ENCODE measurements at regions not wholly inside any gene's neighbourhood (a gene's known extent, or its start where the extent isn't known, plus 50 kb on each side); places are given as distances from the start of the nearest gene placed in this dataset.

DNA sequence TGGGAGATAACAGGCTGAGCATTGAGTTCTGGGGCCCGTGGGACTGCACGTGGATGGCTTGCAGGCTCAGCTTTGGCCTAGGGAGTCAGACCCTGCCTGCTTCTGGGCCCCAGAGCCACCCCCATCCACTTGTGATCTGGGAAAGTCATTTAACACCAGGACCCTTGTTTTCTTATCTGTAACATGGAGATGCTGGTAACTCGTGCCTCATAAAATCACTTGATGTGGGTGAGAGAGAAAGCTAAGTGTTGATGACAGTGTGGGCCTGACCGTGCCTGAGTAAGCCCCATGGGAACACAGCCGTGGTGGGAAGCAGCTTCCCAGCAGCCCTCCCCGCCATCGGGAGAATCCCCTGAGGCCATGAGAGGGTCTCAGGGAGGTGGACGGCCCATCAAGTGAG lies 378.1 kb downstream of the GABRB3 start:
- ChIA-PET POLR2A (ENCODE audit: unreplicated experiment) (no interaction called here), CTCF (no interaction called here)
- BruUV-seq (replicated peaks) = no TSS peak
- no peaks in the 10 kb centered on the region for H3F3A ChIP-seq (ENCODE audit: insufficient read depth, low read depth)
- H3K79me2 ChIP-seq (ENCODE audit: low read depth) = no peaks in the 10 kb centered on the region
- no peak for TF ChIP-seq CTCF (conservative IDR thresholded peaks at IDR 0.05)
- no peak for TF ChIP-seq EZH2 (IDR thresholded peaks at IDR 0.05; ENCODE audit: low read depth)
- intact Hi-C loops (cut with micrococcal nuclease; ENCODE audit: unreplicated experiment) = no loop called here
- no peak overlapping the region for H3K4me3 ChIP-seq
- H3K27ac ChIP-seq = no peak overlapping the region
- H3K27me3 ChIP-seq (ENCODE audit: insufficient read depth, low read depth) = 0 out of 2 replicates have a peak, but pooled peaks cover 3% of the 10 kb centered on the region
- H2AFZ ChIP-seq = no peak overlapping the region
- no peaks in the 10 kb centered on the region; the same call in 1 of the 2 replicates for H3K9me2 ChIP-seq (ENCODE audit: insufficient read depth)
- H3K4me1 ChIP-seq (replicated peaks; ENCODE audit: insufficient read depth) = no peaks in the 10 kb centered on the region
- no peaks in the 10 kb centered on the region for H3K9me3 ChIP-seq (ENCODE audit: insufficient read depth, low read depth)
- no peaks in the 10 kb centered on the region for H3K36me3 ChIP-seq (ENCODE audit: low read depth)
- H4K20me1 ChIP-seq (ENCODE audit: insufficient read depth) = no peaks in the 10 kb centered on the region
- no peak for DNase-seq
- H3K4me2 ChIP-seq = no peak overlapping the region

- Histone ChIP-seq H3K4me2 (no peak overlapping the region), H4K20me1 (ENCODE audit: insufficient read depth) (no peaks in the 10 kb centered on the region), H3K9me2 (ENCODE audit: insufficient read depth) (no peaks in the 10 kb centered on the region; the same call in 1 of the 2 replicates), H3K9me3 (ENCODE audit: insufficient read depth, low read depth) (no peaks in the 10 kb centered on the region), H3K79me2 (ENCODE audit: low read depth) (no peaks in the 10 kb centered on the region), H2AFZ (no peak overlapping the region), H3K36me3 (ENCODE audit: low read depth) (no peaks in the 10 kb centered on the region), H3K27ac (no peak overlapping the region), H3K4me1 (replicated peaks; ENCODE audit: insufficient read depth) (no peaks in the 10 kb centered on the region), H3F3A (ENCODE audit: insufficient read depth, low read depth) (no peaks in the 10 kb centered on the region), H3K27me3 (ENCODE audit: insufficient read depth, low read depth) (0 out of 2 replicates have a peak, but pooled peaks cover 3% of the 10 kb centered on the region), H3K4me3 (no peak overlapping the region)
- BruUV-seq (replicated peaks) = no TSS peak
- ChIA-PET CTCF (no interaction called here), POLR2A (ENCODE audit: unreplicated experiment) (interaction anchor here (0.6 kb wide), 1 partner anchor 102 kb away, joined by 4 read pairs; no protein-coding TSS in a partner anchor)
- TF ChIP-seq CTCF (conservative IDR thresholded peaks at IDR 0.05) (no peak), EZH2 (IDR thresholded peaks at IDR 0.05; ENCODE audit: low read depth) (no peak)
- DNase-seq = no peak
- intact Hi-C loops (cut with micrococcal nuclease; ENCODE audit: unreplicated experiment) = no loop called here
These were observed 379.9 kb downstream of the GABRB3 start for GRCh38 chr15:26392956-26393355.

DNA sequence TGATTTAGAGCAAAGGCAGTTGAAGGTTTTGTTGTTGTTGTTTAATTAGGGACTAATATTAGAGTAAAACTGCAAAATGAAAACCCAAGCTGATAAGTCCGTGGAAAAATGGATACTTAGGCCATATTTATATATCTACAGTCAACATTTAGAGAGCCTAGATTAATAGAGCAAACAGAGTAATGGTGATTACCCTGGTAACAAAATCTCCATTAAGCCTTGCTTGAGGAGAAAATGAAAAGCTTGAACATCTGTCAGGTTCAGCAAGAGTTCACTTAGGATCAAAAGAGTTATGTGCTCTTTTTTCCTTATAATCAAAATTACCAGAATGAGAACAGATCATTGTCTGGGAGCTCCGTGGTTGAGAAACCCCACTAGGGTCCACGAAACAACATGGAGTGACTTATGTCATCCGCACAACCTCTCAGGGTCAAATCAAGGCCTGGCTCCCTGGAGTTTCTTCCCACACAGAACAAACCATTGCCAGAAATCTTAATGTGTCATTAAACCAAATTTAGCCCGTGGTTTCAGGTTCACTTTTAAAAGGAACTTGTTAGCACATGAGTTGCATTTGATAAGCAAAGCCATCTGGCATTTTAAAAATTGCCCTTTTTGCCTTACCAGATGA lies 381.2 kb downstream of the GABRB3 start:
- no peak for DNase-seq
- no peak overlapping the region for H3K27ac ChIP-seq
- H2AFZ ChIP-seq = no peak overlapping the region
- no peaks in the 10 kb centered on the region for H3K4me1 ChIP-seq (replicated peaks; ENCODE audit: insufficient read depth)
- intact Hi-C loops (cut with micrococcal nuclease; ENCODE audit: unreplicated experiment) = no loop called here
- no peaks in the 10 kb centered on the region for H3K36me3 ChIP-seq (ENCODE audit: low read depth)
- BruUV-seq (replicated peaks) = no TSS peak
- TF ChIP-seq CTCF (conservative IDR thresholded peaks at IDR 0.05) = no peak
- TF ChIP-seq EZH2 (IDR thresholded peaks at IDR 0.05; ENCODE audit: low read depth) = no peak
- no peaks in the 10 kb centered on the region for H3K9me3 ChIP-seq (ENCODE audit: insufficient read depth, low read depth)
- H4K20me1 ChIP-seq (ENCODE audit: insufficient read depth) = no peaks in the 10 kb centered on the region
- ChIA-PET CTCF (no interaction called here), POLR2A (ENCODE audit: unreplicated experiment) (no interaction called here)
- no peaks in the 10 kb centered on the region; the same call in 1 of the 2 replicates for H3K9me2 ChIP-seq (ENCODE audit: insufficient read depth)
- no peaks in the 10 kb centered on the region for H3K79me2 ChIP-seq (ENCODE audit: low read depth)
- H3F3A ChIP-seq (ENCODE audit: insufficient read depth, low read depth) = no peaks in the 10 kb centered on the region
- H3K27me3 ChIP-seq (ENCODE audit: insufficient read depth, low read depth) = 0 out of 2 replicates have a peak, but pooled peaks cover 3% of the 10 kb centered on the region
- no peak overlapping the region for H3K4me3 ChIP-seq
- no peak overlapping the region for H3K4me2 ChIP-seq

Data from PC-9 (cell line).